Glutamatergic neuron (in vitro differentiated cells): ENCODE measurements at regions not wholly inside any gene's neighbourhood (a gene's known extent, or its start where the extent isn't known, plus 50 kb on each side); places are given as distances from the start of the nearest gene placed in this dataset.

Source experiments
- DNase-seq: peaks from one replicate; pipeline ENCODE4 v3.0.0; 2022
- H3K27ac Mint-ChIP-seq: one replicate; pipeline ENCODE4 v1.8.0; 2020; ENCODE audit warnings: mild to moderate bottlenecking, mixed read lengths, inconsistent platforms; ENCODE audit not compliant: unreplicated experiment
- H3K27me3 Mint-ChIP-seq: one replicate; pipeline ENCODE4 v1.8.0; 2020; ENCODE audit warnings: mild to moderate bottlenecking, moderate library complexity, mixed read lengths, inconsistent platforms; ENCODE audit not compliant: unreplicated experiment
- H3K36me3 Mint-ChIP-seq: one replicate; pipeline ENCODE4 v1.8.0; 2020; ENCODE audit warnings: mild to moderate bottlenecking, mixed read lengths, inconsistent platforms; ENCODE audit not compliant: unreplicated experiment
- H3K4me1 Mint-ChIP-seq: one replicate; pipeline ENCODE4 v1.8.0; 2020; ENCODE audit warnings: mild to moderate bottlenecking, low read depth, mixed read lengths, inconsistent platforms; ENCODE audit not compliant: unreplicated experiment
- H3K4me3 Mint-ChIP-seq: one replicate; pipeline ENCODE4 v1.8.0; 2020; ENCODE audit warnings: mild to moderate bottlenecking, mixed read lengths, inconsistent platforms; ENCODE audit not compliant: unreplicated experiment
- H3K9me3 Mint-ChIP-seq: one replicate; pipeline ENCODE4 v1.8.0; 2020; ENCODE audit warnings: mild to moderate bottlenecking, moderate library complexity, mixed read lengths, inconsistent platforms; ENCODE audit not compliant: unreplicated experiment
- TF ChIP-seq, protein P1 (sequence below): fragments of 200-600 bp; sonication (generic); IDR thresholded peaks from one replicate; pipeline ENCODE4 v1.5.0; 2021; ENCODE audit not compliant: partially characterized antibody, unreplicated experiment

DNA sequence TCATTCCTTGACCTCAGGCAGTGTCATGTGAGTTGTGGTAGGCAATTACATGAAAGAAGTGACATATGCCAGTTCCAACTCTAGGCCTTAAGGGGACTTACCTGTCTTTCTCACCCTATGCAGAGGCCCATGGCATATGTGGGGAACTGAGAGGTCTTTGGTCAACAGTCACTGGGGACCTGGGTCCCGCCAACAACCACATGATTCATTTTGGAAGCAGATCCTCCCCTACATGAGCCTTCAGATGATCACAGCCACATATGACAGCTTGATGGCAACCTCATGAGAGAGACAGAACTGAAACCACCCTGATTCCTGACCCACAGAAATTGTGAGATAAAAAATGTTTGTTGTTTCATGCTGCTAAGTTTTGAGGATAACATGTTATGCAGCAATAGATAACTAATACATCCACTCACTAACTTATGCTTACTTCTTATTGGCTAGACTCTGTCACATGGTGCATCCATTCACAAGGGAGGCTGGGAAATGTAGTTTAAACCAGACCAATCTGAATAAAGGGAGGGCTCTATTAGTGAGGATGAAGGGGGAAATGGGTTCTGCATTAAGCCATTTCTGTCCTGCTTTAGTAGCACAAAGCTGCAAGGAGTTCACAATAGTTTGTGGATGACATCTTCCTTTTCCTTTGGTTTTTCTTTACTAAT is 298.2 kb downstream of the HAPSTR1 start:
- TF ChIP-seq, protein P1, sequence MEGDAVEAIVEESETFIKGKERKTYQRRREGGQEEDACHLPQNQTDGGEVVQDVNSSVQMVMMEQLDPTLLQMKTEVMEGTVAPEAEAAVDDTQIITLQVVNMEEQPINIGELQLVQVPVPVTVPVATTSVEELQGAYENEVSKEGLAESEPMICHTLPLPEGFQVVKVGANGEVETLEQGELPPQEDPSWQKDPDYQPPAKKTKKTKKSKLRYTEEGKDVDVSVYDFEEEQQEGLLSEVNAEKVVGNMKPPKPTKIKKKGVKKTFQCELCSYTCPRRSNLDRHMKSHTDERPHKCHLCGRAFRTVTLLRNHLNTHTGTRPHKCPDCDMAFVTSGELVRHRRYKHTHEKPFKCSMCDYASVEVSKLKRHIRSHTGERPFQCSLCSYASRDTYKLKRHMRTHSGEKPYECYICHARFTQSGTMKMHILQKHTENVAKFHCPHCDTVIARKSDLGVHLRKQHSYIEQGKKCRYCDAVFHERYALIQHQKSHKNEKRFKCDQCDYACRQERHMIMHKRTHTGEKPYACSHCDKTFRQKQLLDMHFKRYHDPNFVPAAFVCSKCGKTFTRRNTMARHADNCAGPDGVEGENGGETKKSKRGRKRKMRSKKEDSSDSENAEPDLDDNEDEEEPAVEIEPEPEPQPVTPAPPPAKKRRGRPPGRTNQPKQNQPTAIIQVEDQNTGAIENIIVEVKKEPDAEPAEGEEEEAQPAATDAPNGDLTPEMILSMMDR, result no peak
- no peak overlapping the region for H3K27ac Mint-ChIP-seq
- H3K9me3 Mint-ChIP-seq, result peaks cover 9% of the 10 kb centered on the region
- no peak for DNase-seq
- no peaks in the 10 kb centered on the region for H3K4me1 Mint-ChIP-seq
- H3K27me3 Mint-ChIP-seq, result no peaks in the 10 kb centered on the region
- H3K4me3 Mint-ChIP-seq, result no peak overlapping the region
- peaks cover 6% of the 10 kb centered on the region for H3K36me3 Mint-ChIP-seq

DNA sequence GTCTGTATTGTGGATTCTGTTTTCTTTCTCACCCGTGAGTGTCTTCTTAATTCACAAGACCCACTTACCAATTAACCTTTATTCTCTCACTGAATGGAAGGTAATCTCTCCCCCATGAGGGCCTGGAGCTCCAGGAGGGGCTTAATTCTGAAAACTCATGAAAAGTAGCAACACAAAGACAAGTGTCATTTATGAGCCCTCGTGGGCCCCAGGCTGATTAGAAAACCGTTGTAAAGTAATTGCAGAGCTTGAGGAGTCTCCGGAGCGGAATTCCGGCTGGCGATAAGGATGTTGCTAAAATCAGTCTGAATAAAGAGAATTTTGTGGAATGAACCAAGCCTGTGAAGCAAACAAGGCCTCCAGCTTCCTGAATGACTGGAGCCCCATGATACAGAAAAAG is 301.5 kb downstream of the HAPSTR1 start:
- TF ChIP-seq, protein P1, result no peak
- no peaks in the 10 kb centered on the region for H3K4me1 Mint-ChIP-seq
- H3K4me3 Mint-ChIP-seq, result no peak overlapping the region
- peaks cover 6% of the 10 kb centered on the region for H3K36me3 Mint-ChIP-seq
- DNase-seq, result no peak
- H3K9me3 Mint-ChIP-seq, result peaks cover 6% of the 10 kb centered on the region
- H3K27ac Mint-ChIP-seq, result no peak overlapping the region
- H3K27me3 Mint-ChIP-seq, result no peaks in the 10 kb centered on the region

DNA sequence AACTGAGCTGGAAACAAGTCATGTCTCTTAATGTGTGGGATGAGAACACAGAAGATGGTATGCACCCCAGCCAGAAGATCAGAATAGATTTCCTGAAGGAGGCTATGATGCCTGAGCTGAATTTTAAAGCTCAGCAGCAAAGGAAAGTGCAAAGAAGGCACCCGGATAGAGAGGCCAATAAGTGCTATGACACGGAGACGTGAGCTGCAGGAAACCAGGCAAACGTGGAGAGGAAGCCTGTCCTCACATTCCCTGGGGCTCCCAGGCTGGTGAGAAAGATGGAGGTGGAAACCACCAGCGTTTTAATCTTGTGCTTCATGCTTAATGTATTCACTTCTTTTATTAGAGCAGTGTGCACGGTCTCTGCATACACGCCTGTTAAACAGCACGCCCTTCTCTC is 302.1 kb downstream of the HAPSTR1 start:
- TF ChIP-seq, protein P1, result no peak
- H3K9me3 Mint-ChIP-seq, result peaks cover 4% of the 10 kb centered on the region
- no peaks in the 10 kb centered on the region for H3K27me3 Mint-ChIP-seq

DNA sequence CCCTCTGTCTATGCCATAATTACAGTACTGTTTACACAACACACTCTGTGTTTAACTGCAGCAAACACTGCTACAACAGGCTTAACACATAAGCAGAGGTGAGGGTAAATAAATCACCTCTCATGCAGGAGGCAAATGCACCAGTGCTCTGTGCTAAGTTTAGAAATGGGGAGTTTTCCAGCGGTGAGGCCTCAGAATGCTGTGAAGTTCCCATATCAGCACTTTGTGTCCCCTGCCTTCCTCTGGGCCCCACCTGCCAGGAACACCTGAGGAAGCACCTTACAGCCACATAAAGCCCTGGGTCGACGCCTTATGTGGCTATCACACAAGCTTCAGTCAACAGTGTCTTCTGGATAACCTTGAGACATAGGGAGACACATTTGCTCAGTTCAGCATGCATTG is 304.5 kb downstream of the HAPSTR1 start:
- Mint-ChIP-seq H3K9me3 (peaks cover 4% of the 10 kb centered on the region), H3K36me3 (peaks cover 6% of the 10 kb centered on the region), H3K4me3 (no peak overlapping the region), H3K4me1 (peaks cover 9% of the 10 kb centered on the region), H3K27me3 (no peaks in the 10 kb centered on the region), H3K27ac (no peak overlapping the region)
- TF ChIP-seq, protein P1, result no peak
- no peak for DNase-seq

More for the DNA sequence above, 302.1 kb downstream of the HAPSTR1 start:
- Mint-ChIP-seq H3K4me3 (no peak overlapping the region), H3K36me3 (peaks cover 6% of the 10 kb centered on the region), H3K4me1 (no peaks in the 10 kb centered on the region), H3K27ac (no peak overlapping the region)
- no peak for DNase-seq

DNA sequence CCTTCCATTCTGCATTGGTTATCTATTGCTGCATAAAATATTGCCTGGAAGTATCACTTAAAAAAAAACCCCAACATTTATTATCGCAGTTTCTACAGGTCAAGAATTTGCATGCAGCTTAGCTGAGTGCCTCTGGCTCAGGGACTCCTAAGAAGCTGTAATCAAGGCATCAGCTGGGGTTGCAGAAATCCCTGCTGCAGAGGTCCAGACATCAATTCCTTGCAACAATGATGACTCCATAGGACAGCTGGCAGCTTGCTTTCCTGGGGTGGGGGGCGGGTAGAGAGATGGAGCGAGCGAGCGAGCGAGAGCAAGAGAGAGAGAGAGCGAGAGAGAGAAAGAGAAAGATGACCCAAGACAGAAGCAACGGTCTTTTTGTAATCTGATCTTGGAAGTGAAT is 308.1 kb downstream of the HAPSTR1 start:
- Mint-ChIP-seq H3K9me3 (peaks cover 4% of the 10 kb centered on the region), H3K36me3 (no peaks in the 10 kb centered on the region), H3K4me3 (peak overlapping the region; percentile 5), H3K27me3 (no peaks in the 10 kb centered on the region), H3K4me1 (peaks cover 9% of the 10 kb centered on the region), H3K27ac (peak overlapping the region; percentile 49)
- DNase-seq, result no peak
- TF ChIP-seq, protein P1, result no peak
